Mononuclear cell (primary cell): ENCODE measurements at regions not wholly inside any gene's neighbourhood (a gene's known extent, or its start where the extent isn't known, plus 50 kb on each side); places are given as distances from the start of the nearest gene placed in this dataset.
"Not testable (repeated sequence)": the region's sequence is repeated elsewhere in the genome, so short reads cannot be mapped to it uniquely, and the experiment has no call there.

Experiments
- H3K27me3 ChIP-seq: 2 replicates; pipeline ENCODE4 v1.6.0; 2011; ENCODE audit warnings: low read length, control low read depth; ENCODE audit not compliant: insufficient read depth
- H3K4me1 ChIP-seq: 2 replicates; pipeline ENCODE4 v1.5.1; 2011; ENCODE audit warnings: mild to moderate bottlenecking, low read length, control low read depth; ENCODE audit not compliant: insufficient read depth
- H3K4me3 ChIP-seq: 2 replicates; pipeline ENCODE4 v1.5.1; 2011; ENCODE audit warnings: mild to moderate bottlenecking, low read length, moderate library complexity
- H3K9me3 ChIP-seq: 2 replicates; pipeline ENCODE4 v1.5.1; 2011; ENCODE audit warnings: low read depth, mild to moderate bottlenecking, control low read depth, low read length

- H3K4me1 ChIP-seq = peaks cover 3% of the 10 kb centered on the region
- no peaks in the 10 kb centered on the region for H3K27me3 ChIP-seq
- H3K9me3 ChIP-seq = no peaks in the 10 kb centered on the region
- H3K4me3 ChIP-seq = no peak overlapping the region
Measured at GRCh38 chr14:71454010-71454409, 478.2 kb upstream of the RGS6 start.

- Histone ChIP-seq H3K9me3 (no peaks in the 10 kb centered on the region), H3K4me3 (no peak overlapping the region), H3K4me1 (peaks cover 3% of the 10 kb centered on the region), H3K27me3 (no peaks in the 10 kb centered on the region)
Measured at GRCh38 chr14:71454513-71455332, 477.5 kb upstream of the RGS6 start.

GRCh38 chr14:71460091-71460490 lies 472.1 kb upstream of the RGS6 start:
- no peaks in the 10 kb centered on the region for H3K27me3 ChIP-seq
- no peaks in the 10 kb centered on the region for H3K4me1 ChIP-seq
- H3K9me3 ChIP-seq = no peaks in the 10 kb centered on the region
- H3K4me3 ChIP-seq = no peak overlapping the region

GRCh38 chr14:71461617-71462016 lies 470.6 kb upstream of the RGS6 start:
- not testable (repeated sequence) for H3K9me3 ChIP-seq, H3K4me3 ChIP-seq, H3K4me1 ChIP-seq, H3K27me3 ChIP-seq

GRCh38 chr14:71463807-71464206 lies 468.4 kb upstream of the RGS6 start:
- Histone ChIP-seq H3K4me1 (no peaks in the 10 kb centered on the region), H3K4me3 (no peak overlapping the region), H3K27me3 (no peaks in the 10 kb centered on the region), H3K9me3 (no peaks in the 10 kb centered on the region)

GRCh38 chr14:71464840-71465239 lies 467.4 kb upstream of the RGS6 start:
- no peaks in the 10 kb centered on the region for H3K4me1 ChIP-seq
- no peaks in the 10 kb centered on the region for H3K9me3 ChIP-seq
- no peak overlapping the region for H3K4me3 ChIP-seq
- no peaks in the 10 kb centered on the region for H3K27me3 ChIP-seq

- H3K9me3 ChIP-seq = no peaks in the 10 kb centered on the region
- H3K4me3 ChIP-seq = no peak overlapping the region
- H3K4me1 ChIP-seq = no peaks in the 10 kb centered on the region
- no peaks in the 10 kb centered on the region for H3K27me3 ChIP-seq
Measured at GRCh38 chr14:71465316-71465715, 466.9 kb upstream of the RGS6 start.

GRCh38 chr14:71466251-71466650 lies 466.0 kb upstream of the RGS6 start:
- Histone ChIP-seq H3K9me3 (no peaks in the 10 kb centered on the region), H3K4me1 (no peaks in the 10 kb centered on the region), H3K27me3 (no peaks in the 10 kb centered on the region), H3K4me3 (no peak overlapping the region)

GRCh38 chr14:71466946-71467345 lies 465.3 kb upstream of the RGS6 start:
- Histone ChIP-seq H3K9me3 (no peaks in the 10 kb centered on the region), H3K27me3 (no peaks in the 10 kb centered on the region), H3K4me3 (no peak overlapping the region), H3K4me1 (no peaks in the 10 kb centered on the region)

GRCh38 chr14:71467361-71467811 lies 464.8 kb upstream of the RGS6 start:
- Histone ChIP-seq H3K4me3 (no peak overlapping the region), H3K27me3 (no peaks in the 10 kb centered on the region), H3K9me3 (no peaks in the 10 kb centered on the region), H3K4me1 (no peaks in the 10 kb centered on the region)

- H3K4me1 ChIP-seq = no peaks in the 10 kb centered on the region
- no peak overlapping the region for H3K4me3 ChIP-seq
- no peaks in the 10 kb centered on the region for H3K9me3 ChIP-seq
- H3K27me3 ChIP-seq = no peaks in the 10 kb centered on the region
Measured at GRCh38 chr14:71468701-71469100, 463.5 kb upstream of the RGS6 start.

GRCh38 chr14:71469643-71470335 lies 462.4 kb upstream of the RGS6 start:
- no peak overlapping the region for H3K4me3 ChIP-seq
- H3K9me3 ChIP-seq = no peaks in the 10 kb centered on the region
- H3K27me3 ChIP-seq = no peaks in the 10 kb centered on the region
- H3K4me1 ChIP-seq = no peaks in the 10 kb centered on the region

GRCh38 chr14:71471634-71472355 lies 460.4 kb upstream of the RGS6 start:
- no peaks in the 10 kb centered on the region for H3K9me3 ChIP-seq

GRCh38 chr14:71472356-71473340 lies 459.6 kb upstream of the RGS6 start:
- H3K4me3 ChIP-seq = no peak overlapping the region
- H3K4me1 ChIP-seq = no peaks in the 10 kb centered on the region
- H3K9me3 ChIP-seq = no peaks in the 10 kb centered on the region
- H3K27me3 ChIP-seq = no peaks in the 10 kb centered on the region

More at GRCh38 chr14:71471634-71472355, 460.4 kb upstream of the RGS6 start:
- Histone ChIP-seq H3K4me1 (no peaks in the 10 kb centered on the region), H3K27me3 (no peaks in the 10 kb centered on the region), H3K4me3 (no peak overlapping the region)
